Nephron (organoid): ENCODE measurements at regions not wholly inside any gene's neighbourhood (a gene's known extent, or its start where the extent isn't known, plus 50 kb on each side); places are given as distances from the start of the nearest gene placed in this dataset.

Experiments used
- H3K27ac Mint-ChIP-seq, 3 experiments: 2 replicates each; pipeline ENCODE4 v1.8.0; 2020; ENCODE audit warnings: mixed read lengths in 3 of 3, mild to moderate bottlenecking in 2 of 3, moderate library complexity in 1 of 3
- H3K27me3 Mint-ChIP-seq: 2 replicates; pipeline ENCODE4 v1.8.0; 2021; ENCODE audit warnings: low read depth, mild to moderate bottlenecking, moderate library complexity, mixed read lengths
- H3K36me3 Mint-ChIP-seq: 2 replicates; pipeline ENCODE4 v1.8.0; 2020; ENCODE audit warnings: low read depth, mixed read lengths
- H3K4me1 Mint-ChIP-seq: 2 replicates; pipeline ENCODE4 v1.8.0; 2020; ENCODE audit warnings: mixed read lengths
- H3K4me3 Mint-ChIP-seq, 3 experiments: 2 replicates each; pipeline ENCODE4 v1.8.0; 2020; ENCODE audit warnings: mild to moderate bottlenecking in 3 of 3, mixed read lengths in 3 of 3, moderate library complexity in 2 of 3
- H3K9me3 Mint-ChIP-seq: 2 replicates; pipeline ENCODE4 v1.8.0; 2020; ENCODE audit warnings: mixed read lengths
- TF ChIP-seq, protein P1 (sequence below), 3 experiments: fragments of 200-600 bp; sonication (generic); IDR thresholded peaks; one replicate each; pipeline ENCODE4 v1.5.0; 2021; ENCODE audit warnings: antibody characterized with exemption in 3 of 3; ENCODE audit not compliant: unreplicated experiment in 3 of 3

DNA sequence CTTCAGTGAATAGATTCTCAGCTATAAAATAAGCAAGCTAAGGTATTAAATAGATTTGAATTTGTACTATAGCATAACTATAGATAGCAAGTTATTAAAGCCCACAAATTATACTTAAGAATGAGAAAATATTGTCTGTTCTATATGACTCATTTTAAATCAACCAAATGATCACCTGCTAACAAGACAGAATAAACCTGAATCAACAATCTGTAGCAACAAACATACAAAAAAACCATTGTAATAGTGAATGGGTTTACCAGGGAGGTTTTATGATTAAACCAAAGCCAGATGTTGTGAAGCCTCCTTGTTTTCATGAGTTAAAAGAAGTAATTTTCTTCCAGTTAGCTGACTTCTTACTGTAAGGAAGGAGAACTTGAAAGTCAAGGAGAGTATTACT is 71.9 kb upstream of the HTR1B start:
- Mint-ChIP-seq H3K36me3 (no peaks in the 10 kb centered on the region), H3K27ac (no peak overlapping the region), H3K4me1 (no peaks in the 10 kb centered on the region), H3K9me3 (no peaks in the 10 kb centered on the region), H3K27me3 (no peaks in the 10 kb centered on the region), H3K4me3 (no peak overlapping the region)
- TF ChIP-seq, protein P1, sequence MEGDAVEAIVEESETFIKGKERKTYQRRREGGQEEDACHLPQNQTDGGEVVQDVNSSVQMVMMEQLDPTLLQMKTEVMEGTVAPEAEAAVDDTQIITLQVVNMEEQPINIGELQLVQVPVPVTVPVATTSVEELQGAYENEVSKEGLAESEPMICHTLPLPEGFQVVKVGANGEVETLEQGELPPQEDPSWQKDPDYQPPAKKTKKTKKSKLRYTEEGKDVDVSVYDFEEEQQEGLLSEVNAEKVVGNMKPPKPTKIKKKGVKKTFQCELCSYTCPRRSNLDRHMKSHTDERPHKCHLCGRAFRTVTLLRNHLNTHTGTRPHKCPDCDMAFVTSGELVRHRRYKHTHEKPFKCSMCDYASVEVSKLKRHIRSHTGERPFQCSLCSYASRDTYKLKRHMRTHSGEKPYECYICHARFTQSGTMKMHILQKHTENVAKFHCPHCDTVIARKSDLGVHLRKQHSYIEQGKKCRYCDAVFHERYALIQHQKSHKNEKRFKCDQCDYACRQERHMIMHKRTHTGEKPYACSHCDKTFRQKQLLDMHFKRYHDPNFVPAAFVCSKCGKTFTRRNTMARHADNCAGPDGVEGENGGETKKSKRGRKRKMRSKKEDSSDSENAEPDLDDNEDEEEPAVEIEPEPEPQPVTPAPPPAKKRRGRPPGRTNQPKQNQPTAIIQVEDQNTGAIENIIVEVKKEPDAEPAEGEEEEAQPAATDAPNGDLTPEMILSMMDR (IDR thresholded peaks at IDR 0.05; ENCODE audit: unreplicated experiment in 3 of 3) = no peak

DNA sequence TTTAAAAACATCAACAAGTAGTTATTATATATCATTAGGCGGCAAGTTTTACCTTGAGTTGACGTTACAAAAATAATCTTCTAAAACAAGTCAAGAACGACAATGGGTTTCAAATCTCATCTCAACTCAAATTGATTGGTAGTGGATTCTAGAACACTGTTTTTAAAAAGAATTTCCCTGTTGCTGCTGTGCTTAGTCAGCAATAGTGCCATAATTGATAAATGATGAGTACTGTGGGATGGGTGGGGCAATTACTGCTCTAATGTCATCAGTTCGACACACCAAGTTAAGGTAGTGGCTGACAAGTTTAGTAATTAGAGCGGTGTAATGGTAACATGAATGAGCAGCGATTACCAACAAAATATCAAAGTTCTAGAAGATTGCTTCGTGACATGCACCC is 73.4 kb upstream of the HTR1B start:
- Mint-ChIP-seq H3K4me3 (no peak overlapping the region), H3K36me3 (no peaks in the 10 kb centered on the region), H3K4me1 (no peaks in the 10 kb centered on the region), H3K9me3 (no peaks in the 10 kb centered on the region), H3K27me3 (no peaks in the 10 kb centered on the region), H3K27ac (no peak overlapping the region)
- TF ChIP-seq, protein P1 (IDR thresholded peaks at IDR 0.05; ENCODE audit: unreplicated experiment in 3 of 3) = no peak

DNA sequence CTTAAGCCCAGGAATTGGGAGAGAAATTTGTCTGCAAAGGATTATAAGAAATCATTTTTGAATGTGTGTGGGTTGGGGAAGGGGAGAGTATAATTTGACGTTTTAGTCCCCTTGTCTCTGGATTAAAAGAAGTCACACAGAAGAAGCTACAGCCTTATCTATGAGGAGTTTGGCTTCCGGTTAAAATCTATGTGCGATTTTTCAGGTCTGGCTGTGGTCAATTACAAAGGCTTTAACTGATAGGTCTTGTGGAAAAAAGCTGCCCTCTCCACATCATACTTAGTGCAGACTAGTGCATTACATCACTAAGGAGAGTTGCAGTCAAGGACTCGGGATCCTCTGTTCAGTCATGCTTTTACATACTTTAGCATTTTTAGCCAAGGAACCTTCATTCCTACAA is 80.3 kb upstream of the HTR1B start:
- Mint-ChIP-seq H3K27me3 (no peaks in the 10 kb centered on the region), H3K4me1 (no peaks in the 10 kb centered on the region), H3K36me3 (no peaks in the 10 kb centered on the region), H3K27ac (no peak overlapping the region), H3K9me3 (no peaks in the 10 kb centered on the region), H3K4me3 (no peak overlapping the region)
- TF ChIP-seq, protein P1 (IDR thresholded peaks at IDR 0.05; ENCODE audit: unreplicated experiment in 3 of 3) = no peak

DNA sequence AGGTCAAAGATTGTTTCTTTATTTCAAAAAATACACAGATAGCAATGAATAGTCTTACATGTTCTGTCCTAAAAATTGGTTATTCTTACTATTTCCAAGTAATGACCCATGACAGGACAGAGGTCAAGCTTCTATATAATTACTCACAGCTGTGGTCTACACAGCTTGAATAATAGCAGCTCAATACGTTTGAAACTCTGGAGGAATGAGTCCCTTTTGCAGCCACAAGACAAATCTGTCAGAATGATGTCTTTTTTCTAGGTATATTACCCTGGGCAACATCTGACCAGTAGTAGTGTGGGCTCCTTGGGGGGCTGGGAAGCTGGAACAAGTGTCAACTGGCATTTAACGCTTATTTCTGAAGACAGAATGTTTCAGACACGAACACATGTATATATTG is 84.9 kb upstream of the HTR1B start:
- no peaks in the 10 kb centered on the region for H3K27me3 Mint-ChIP-seq
- H3K4me1 Mint-ChIP-seq = no peaks in the 10 kb centered on the region
- TF ChIP-seq, protein P1 (IDR thresholded peaks at IDR 0.05; ENCODE audit: unreplicated experiment in 3 of 3) = no peak
- no peak overlapping the region for H3K4me3 Mint-ChIP-seq
- no peaks in the 10 kb centered on the region for H3K36me3 Mint-ChIP-seq
- no peak overlapping the region for H3K27ac Mint-ChIP-seq
- no peaks in the 10 kb centered on the region for H3K9me3 Mint-ChIP-seq

DNA sequence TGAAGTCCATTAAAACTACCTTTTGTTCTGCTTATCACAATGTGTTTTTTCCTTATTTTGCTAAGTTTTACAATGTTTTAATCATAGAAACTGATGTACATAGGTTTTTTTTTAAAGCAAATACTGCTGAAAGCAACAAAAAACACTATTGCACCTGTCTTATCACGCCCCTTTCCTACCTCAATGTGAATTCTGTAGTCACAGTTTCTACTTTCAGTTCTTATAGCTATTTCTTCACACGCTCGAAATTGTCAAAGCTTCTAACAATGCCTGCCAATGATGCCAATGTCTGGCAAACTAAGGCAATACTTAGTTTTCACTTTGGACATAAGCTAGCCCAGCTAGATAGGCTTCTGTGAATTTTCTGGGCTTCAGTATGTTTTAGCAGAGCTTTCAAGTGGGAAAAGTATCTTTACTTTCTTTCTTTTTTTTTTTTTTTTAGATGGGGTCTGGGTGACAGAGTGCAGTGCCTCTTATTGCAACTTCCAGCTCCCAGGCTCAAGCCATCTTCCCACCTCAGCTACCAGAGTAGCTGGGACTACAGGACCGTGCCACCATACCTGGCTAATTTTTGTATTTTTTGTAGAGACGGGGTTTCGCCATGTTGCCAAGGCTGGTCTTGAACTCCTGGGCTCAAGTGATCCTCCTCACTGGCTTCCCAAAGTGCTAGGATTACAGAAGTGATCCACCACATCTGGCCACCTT is 85.5 kb upstream of the HTR1B start:
- no peaks in the 10 kb centered on the region for H3K4me1 Mint-ChIP-seq
- H3K4me3 Mint-ChIP-seq = no peak overlapping the region
- H3K27ac Mint-ChIP-seq = no peak overlapping the region
- no peaks in the 10 kb centered on the region for H3K9me3 Mint-ChIP-seq
- H3K27me3 Mint-ChIP-seq = no peaks in the 10 kb centered on the region
- H3K36me3 Mint-ChIP-seq = no peaks in the 10 kb centered on the region
- TF ChIP-seq, protein P1 (IDR thresholded peaks at IDR 0.05; ENCODE audit: unreplicated experiment in 3 of 3) = no peak

DNA sequence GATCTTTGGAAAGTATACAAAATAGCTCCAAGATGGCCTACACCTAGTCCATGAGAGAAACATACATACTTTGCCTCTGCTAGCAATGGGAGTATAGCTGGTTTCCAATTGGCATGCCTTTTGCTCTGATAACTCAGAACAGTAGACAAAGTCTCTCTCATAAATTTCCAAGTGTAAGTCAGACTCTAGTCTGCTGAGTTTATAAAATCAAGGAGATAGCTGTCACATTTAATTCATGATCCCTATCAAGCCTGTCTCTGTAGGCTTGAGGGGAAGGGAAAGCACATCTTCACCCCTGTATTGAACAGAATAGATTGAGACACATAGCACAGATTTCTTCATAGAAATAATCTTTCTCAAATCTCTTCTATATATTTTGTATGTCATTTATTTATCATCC is 87.8 kb upstream of the HTR1B start:
- H3K9me3 Mint-ChIP-seq = no peaks in the 10 kb centered on the region
- TF ChIP-seq, protein P1 (IDR thresholded peaks at IDR 0.05; ENCODE audit: unreplicated experiment in 3 of 3) = no peak
- no peaks in the 10 kb centered on the region for H3K4me1 Mint-ChIP-seq
- H3K27me3 Mint-ChIP-seq = no peaks in the 10 kb centered on the region
- H3K4me3 Mint-ChIP-seq = no peak overlapping the region
- H3K27ac Mint-ChIP-seq = no peak overlapping the region
- H3K36me3 Mint-ChIP-seq = no peaks in the 10 kb centered on the region
